GM19328 (cell line): ENCODE measurements at regions not wholly inside any gene's neighbourhood (a gene's known extent, or its start where the extent isn't known, plus 50 kb on each side); places are given as distances from the start of the nearest gene placed in this dataset.

Experiments
- ATAC-seq: cut with Tn5 transposase; IDR thresholded peaks from one replicate; pipeline ENCODE4 v1.9.1; 2021; ENCODE audit warnings: mild to moderate bottlenecking, moderate library complexity; ENCODE audit not compliant: unreplicated experiment

GRCh38 chr1:29505532-29506220, 269.4 kb downstream of the PTPRU start:
- no peak for ATAC-seq

GRCh38 chr1:29504709-29505410, 268.5 kb downstream of the PTPRU start:
- ATAC-seq = no peak

- no peak for ATAC-seq
Observed at GRCh38 chr1:29504196-29504595, 267.9 kb downstream of the PTPRU start.

GRCh38 chr1:29502911-29503840, 266.9 kb downstream of the PTPRU start:
- ATAC-seq = no peak

- ATAC-seq = no peak
Observed at GRCh38 chr1:29502225-29502910, 266.0 kb downstream of the PTPRU start.

GRCh38 chr1:29501227-29501976, 265.1 kb downstream of the PTPRU start:
- no peak for ATAC-seq

GRCh38 chr1:29500651-29501050, 264.3 kb downstream of the PTPRU start:
- ATAC-seq = no peak

GRCh38 chr1:29500041-29500440, 263.7 kb downstream of the PTPRU start:
- ATAC-seq = no peak

GRCh38 chr1:29499104-29499650, 262.9 kb downstream of the PTPRU start:
- no peak for ATAC-seq

- no peak for ATAC-seq
Observed at GRCh38 chr1:29498126-29499103, 262.1 kb downstream of the PTPRU start.

- ATAC-seq = no peak
Observed at GRCh38 chr1:29497395-29498125, 261.2 kb downstream of the PTPRU start.

- no peak for ATAC-seq
Observed at GRCh38 chr1:29496701-29497100, 260.4 kb downstream of the PTPRU start.

- ATAC-seq = no peak
Observed at GRCh38 chr1:29490204-29490934, 254.0 kb downstream of the PTPRU start.

- no peak for ATAC-seq
Observed at GRCh38 chr1:29489471-29489870, 253.1 kb downstream of the PTPRU start.

GRCh38 chr1:29488794-29489311, 252.5 kb downstream of the PTPRU start:
- no peak for ATAC-seq

GRCh38 chr1:29488086-29488793, 251.9 kb downstream of the PTPRU start:
- no peak for ATAC-seq

- ATAC-seq = no peak
Observed at GRCh38 chr1:29487291-29487690, 251.0 kb downstream of the PTPRU start.
